Spleen (tissue), 7 donors: ENCODE measurements at regions not wholly inside any gene's neighbourhood (a gene's known extent, or its start where the extent isn't known, plus 50 kb on each side); places are given as distances from the start of the nearest gene placed in this dataset.

Experiments
- POLR2A ChIP-seq, 3 donors: fragments of 450-650 bp; IDR thresholded peaks; one replicate each; pipeline ENCODE4 v1.5.1; 2017; ENCODE audit warnings: antibody characterized with exemption in 3 of 3, mild to moderate bottlenecking in 1 of 3
- POLR2AphosphoS5 ChIP-seq, 3 donors: sonication (generic); formaldehyde crosslinking; IDR thresholded peaks; one replicate each; pipeline ENCODE4 v1.5.1; 2017; ENCODE audit warnings: antibody characterized with exemption in 3 of 3
- TF ChIP-seq, protein P1 (sequence below), 11 experiments: fragments of 200-600 bp in 7 of 11; fragments of 450-650 bp in 4 of 11; sonication (generic) in 4 of 11; IDR thresholded peaks in 8 of 11; conservative IDR thresholded peaks in 3 of 11; 1 replicate in 7 of 11; 2 replicates in 4 of 11; pipeline versions ENCODE4 v1.4.0 to v1.8.0; 2016 to 2021; ENCODE audit warnings: antibody characterized with exemption in 11 of 11, inconsistent platforms in 4 of 11, mild to moderate bottlenecking in 1 of 11
- donor health status: DM: no; HTN: no; CAD: no; lungs with moderate emphysema.
- donor health status: DM: no; HTN: no; CAD: no.
- donor health status: DM: no; HTN: no; CAD: no.

DNA sequence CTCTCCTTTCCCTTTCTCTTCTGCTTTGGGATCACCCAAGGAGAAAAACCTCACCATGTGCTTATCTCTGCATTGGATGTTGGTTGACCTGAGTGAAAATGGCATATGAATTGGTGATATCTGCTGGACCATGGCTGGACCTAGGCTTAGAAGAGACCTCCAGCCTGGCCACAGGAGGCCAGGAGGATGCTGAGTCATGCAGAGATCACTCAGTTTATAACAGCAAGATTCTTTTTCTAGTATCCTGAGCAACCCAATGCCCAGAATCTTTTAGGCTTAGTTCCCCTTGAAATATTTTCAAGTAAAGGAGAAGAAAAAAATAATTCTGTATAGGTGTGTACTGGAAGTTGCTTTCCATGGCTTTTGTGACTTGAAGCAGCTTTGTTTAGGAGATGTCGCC is 236.3 kb downstream of the KLF6 start:
- no peak for TF ChIP-seq POLR2AphosphoS5 (IDR thresholded peaks at IDR 0.05)
- TF ChIP-seq, protein P1, sequence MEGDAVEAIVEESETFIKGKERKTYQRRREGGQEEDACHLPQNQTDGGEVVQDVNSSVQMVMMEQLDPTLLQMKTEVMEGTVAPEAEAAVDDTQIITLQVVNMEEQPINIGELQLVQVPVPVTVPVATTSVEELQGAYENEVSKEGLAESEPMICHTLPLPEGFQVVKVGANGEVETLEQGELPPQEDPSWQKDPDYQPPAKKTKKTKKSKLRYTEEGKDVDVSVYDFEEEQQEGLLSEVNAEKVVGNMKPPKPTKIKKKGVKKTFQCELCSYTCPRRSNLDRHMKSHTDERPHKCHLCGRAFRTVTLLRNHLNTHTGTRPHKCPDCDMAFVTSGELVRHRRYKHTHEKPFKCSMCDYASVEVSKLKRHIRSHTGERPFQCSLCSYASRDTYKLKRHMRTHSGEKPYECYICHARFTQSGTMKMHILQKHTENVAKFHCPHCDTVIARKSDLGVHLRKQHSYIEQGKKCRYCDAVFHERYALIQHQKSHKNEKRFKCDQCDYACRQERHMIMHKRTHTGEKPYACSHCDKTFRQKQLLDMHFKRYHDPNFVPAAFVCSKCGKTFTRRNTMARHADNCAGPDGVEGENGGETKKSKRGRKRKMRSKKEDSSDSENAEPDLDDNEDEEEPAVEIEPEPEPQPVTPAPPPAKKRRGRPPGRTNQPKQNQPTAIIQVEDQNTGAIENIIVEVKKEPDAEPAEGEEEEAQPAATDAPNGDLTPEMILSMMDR (IDR thresholded peaks at IDR 0.05 in 8 of 11, conservative IDR thresholded peaks at IDR 0.05 in 3 of 11), result no peak
- no peak for TF ChIP-seq POLR2A (IDR thresholded peaks at IDR 0.05)
